ENCODE measurements at regions not wholly inside any gene's neighbourhood (a gene's known extent, or its start where the extent isn't known, plus 50 kb on each side); places are given as distances from the start of the nearest gene placed in this dataset.

DNA sequence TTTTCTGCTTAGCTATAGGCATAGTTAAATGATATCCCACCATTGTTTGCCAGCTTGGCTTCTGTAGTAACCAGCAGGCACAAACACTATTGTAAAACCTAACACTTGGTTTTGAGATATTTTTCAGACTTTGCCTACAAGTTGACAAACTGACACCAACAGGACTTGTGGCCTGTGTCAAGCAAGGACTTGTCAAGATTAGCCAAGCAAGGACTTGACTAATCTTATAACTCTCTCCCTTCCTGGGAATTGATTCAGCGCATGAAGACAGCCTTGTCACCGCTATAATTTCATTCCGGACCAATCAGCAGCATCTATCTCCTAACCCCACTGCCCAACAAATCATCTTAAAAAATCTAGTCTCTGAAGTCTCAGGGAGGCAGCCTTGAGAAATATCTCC lies 72.7 kb upstream of the SLITRK1 start:
- no peak for DNase-seq

DNA sequence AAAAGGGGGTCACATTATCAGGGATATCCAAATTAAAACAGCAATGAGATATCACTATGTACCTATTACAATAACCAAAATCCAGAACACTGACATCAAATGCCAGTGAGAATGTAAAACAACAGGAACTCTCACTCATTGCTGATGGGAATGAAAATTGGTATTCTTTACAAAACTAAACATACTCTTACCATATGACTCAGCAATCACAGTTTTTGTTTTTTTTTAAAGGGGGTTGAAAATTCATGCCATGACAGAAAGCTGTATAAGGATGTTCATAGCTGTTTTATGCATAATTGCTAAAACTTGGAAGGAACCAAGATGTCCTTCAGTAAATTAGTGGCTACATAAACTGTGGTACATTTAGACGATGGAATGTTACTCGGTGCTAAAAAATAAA lies 71.6 kb upstream of the SLITRK1 start:
- no peak for DNase-seq

DNA sequence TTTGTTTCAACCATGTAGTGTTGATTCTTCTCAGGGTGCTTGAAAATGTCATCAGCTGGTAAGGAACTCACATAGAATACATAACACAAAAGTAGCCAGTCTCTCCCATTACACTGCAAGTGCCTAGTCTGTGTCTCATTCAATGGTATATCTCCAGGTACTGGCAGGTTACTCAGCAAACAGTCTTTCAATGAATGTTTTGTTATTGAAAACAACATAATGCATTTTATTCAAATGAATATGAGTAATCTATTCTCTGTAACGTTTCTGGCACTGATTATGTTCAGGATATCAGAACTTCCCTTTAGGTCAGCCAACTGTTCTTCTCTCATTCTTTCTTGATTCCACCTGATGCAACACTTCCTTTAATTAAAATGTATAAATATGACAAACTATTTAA lies 68.0 kb upstream of the SLITRK1 start:
- no peak for DNase-seq

DNA sequence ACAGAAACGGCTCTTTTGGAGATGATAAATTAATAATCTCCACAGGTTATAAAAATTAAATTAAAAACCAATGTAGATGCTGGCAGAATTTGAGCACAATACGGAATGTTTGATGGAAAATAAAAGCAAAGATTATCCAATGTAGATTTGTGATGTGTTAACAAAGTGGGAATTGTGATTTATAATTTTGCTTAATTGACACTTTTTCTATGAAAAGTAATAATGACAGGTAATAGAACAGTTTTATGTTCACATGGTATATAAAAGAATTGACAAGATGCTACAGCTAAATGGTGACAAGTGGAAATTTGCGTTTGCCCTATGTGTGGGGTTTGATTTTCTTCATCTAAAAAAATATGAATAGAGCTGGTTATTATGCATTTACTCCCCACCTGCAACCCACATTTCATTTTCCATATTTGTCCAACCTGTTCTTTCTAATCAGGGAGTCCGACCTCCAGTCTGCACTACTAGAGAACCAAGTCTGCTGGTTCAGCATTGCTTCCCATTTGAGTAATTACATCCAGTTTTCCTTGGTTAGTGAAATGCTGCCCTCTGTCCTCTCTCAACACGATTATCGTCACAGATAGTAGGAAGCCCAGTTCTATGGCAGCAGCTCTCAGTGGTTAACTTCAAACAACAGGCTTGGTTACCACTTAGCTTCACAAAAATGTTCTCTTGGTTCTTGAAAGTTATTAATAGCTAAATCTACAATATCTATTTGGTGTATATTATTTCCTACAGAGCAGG lies 61.4 kb upstream of the SLITRK1 start:
- DNase-seq = no peak

DNA sequence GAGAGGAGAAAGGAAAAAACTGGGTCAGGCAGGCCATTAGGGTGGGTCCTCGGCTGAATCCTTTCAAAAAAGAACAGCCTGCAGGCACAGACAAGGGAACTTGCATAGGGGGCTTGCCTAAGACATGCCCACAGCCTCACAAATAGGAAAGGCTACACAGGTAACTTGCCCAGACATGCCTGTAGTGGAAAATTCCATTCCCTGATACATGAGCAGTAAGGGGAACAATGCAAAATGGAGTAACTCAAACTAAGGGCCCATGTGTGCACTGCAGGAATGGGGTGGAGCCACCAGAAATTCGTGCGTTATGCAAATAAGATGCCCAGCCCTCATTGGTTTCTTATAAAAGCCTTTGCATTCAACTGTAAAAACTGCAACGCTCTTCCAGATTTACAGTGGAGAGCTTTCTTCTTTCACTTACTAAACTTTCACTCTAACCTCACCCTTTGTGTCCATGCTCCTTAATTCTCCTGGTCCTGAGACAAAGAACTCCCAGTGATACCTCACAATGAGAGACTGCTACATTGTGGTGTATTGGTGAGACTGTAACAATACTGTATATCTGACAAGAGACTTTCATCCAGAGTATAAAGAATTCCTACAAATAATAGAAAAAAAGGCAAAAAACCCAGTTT lies 59.5 kb upstream of the SLITRK1 start:
- no peak for DNase-seq

DNA sequence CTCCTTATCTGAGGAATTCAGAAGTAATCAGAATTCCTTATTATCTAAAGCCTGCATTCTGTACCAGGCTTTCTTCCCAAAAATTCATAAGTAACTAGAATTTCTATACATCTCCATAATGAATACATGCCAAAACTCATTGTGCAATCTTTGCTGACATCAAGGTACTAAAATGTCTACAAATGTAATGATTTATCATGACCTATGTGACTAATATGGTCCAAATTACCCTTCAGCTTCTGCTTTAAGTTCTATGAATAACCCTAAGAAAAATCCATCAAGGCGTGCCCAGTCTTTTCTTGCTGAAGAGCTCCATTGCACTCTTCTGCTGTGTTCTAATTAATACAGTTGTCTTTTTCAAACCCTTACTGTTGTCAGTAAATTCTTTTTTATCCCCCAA lies 58.5 kb upstream of the SLITRK1 start:
- DNase-seq = peak; percentile 62

DNA sequence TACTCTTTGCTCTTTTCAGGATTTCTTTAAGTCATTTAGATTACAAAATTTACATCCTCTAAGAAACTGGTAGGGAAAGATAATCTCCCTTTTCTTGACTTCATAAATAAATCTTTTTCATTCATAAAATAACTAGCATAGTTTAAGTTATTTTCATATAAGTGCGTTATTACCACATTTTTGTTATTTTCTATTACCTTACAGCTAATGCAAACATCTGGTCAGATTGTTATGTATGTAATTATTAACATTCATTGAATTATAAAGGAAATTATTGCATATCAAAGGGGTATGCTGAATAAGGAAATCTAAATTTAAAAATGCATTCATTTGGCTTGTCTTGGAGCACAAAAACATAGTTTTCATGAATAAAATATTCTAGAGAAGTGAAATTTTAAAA lies 55.3 kb upstream of the SLITRK1 start:
- DNase-seq = no peak

DNA sequence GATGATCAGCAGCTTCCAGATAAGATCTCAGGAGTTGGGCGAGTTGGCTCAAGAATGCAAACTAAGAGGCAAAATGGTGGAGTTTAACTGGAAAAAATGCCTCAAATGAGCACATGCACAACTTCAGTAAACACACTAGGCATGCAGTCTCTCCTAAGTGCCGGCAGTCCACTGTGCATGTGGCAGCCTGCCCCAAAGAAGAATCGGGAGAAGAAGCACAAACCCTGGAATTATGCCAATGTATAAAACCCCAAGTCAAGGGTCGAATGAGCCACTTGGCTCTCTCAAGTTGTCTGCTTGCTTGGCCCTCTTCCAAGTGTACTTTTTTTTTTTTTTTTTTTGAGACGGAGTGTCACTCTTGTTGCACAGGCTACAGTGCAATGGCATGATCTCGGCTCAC lies 53.3 kb upstream of the SLITRK1 start:
- no peak for DNase-seq
